ENCODE measurements at regions not wholly inside any gene's neighbourhood (a gene's known extent, or its start where the extent isn't known, plus 50 kb on each side); places are given as distances from the start of the nearest gene placed in this dataset.

- TF ChIP-seq CTCF (IDR thresholded peaks at IDR 0.05 in 8 of 11, conservative IDR thresholded peaks at IDR 0.05 in 3 of 11): peak in 5 of 11 experiments; percentile 21 to 65 (median 57)
- TF ChIP-seq POLR2A (IDR thresholded peaks at IDR 0.05): no peak
- TF ChIP-seq POLR2AphosphoS5 (IDR thresholded peaks at IDR 0.05): no peak
These were observed 361.1 kb upstream of the AMELY start for GRCh38 chrY:7272556-7273195.

Measured in spleen (tissue), 7 donors.